Psoas muscle (tissue), 7 donors: ENCODE measurements at regions not wholly inside any gene's neighbourhood (a gene's known extent, or its start where the extent isn't known, plus 50 kb on each side); places are given as distances from the start of the nearest gene placed in this dataset.

ENCODE experiments used
- ATAC-seq, 4 donors: fragments of 200-7000 bp; cut with Tn5 transposase; one replicate each; pipeline ENCODE4 v1.9.1; 2020; ENCODE audit warnings: moderate library complexity in 3 of 4, mild to moderate bottlenecking in 2 of 4
- DNase-seq, 2 donors: peaks; one replicate each; pipeline ENCODE4 v3.0.0-alpha.2; 2020
- H3K27ac ChIP-seq: fragments of 200-600 bp; one replicate; pipeline ENCODE4 v1.8.0; 2022
- H3K27me3 ChIP-seq, 3 donors: fragments of 200-600 bp in 1 of 3; one replicate each; pipeline versions ENCODE4 v1.6.1 to v1.8.0; 2013 to 2022; ENCODE audit warnings: low read length in 2 of 3, mild to moderate bottlenecking in 2 of 3, moderate library complexity in 1 of 3; ENCODE audit not compliant: insufficient read depth in 3 of 3
- H3K36me3 ChIP-seq, 2 donors: fragments of 200-600 bp in 1 of 2; one replicate each; pipeline versions ENCODE4 v1.6.1 to v1.8.0; 2013 to 2022; ENCODE audit warnings: low read depth in 1 of 2, mild to moderate bottlenecking in 1 of 2, moderate library complexity in 1 of 2; ENCODE audit not compliant: insufficient read depth in 1 of 2
- H3K4me1 ChIP-seq: fragments of 200-600 bp; one replicate; pipeline ENCODE4 v1.8.0; 2022
- H3K4me3 ChIP-seq: fragments of 200-600 bp; one replicate; pipeline ENCODE4 v1.8.0; 2022; ENCODE audit warnings: mild to moderate bottlenecking
- H3K9me3 ChIP-seq: fragments of 200-600 bp; one replicate; pipeline ENCODE4 v1.8.0; 2022
- WGBS, 3 donors: extraction: QIAGEN DNeasy Blood & Tissue Kit; methylation state at CpG; one replicate each; pipeline versions ENCODE4 v1.1.6 to v1.1.7; 2013; 5-methylcytosine and 5-hydroxymethylcytosine counted together
- intact Hi-C, 2 donors: fragments of 100-400 bp; cut with DNase I; formaldehyde crosslinking; loops; one replicate each; pipeline versions ENCODE4 v1.11.0 to v1.14.2; 2022
- TF ChIP-seq, protein P1 (sequence below): fragments of 200-600 bp; IDR thresholded peaks from one replicate; pipeline ENCODE4 v1.8.0; 2022; ENCODE audit warnings: antibody characterized with exemption
- donor health status: healthy with polysubstance abuse.
- donor health status: DM: no; HTN: no; CAD: no; lungs with moderate emphysema.
- donor health status: Bipolar disorder and iron deficiency.
- donor health status: healthy.
- donor health status: DM: yes; HTN: yes; CAD: no.
- donor health status: DM: no; HTN: no; CAD: no.
- donor health status: DM: yes; HTN: yes; CAD: no.

GRCh38 chr9:7936163-7936562 is 136.6 kb upstream of the DMAC1 start:
- intact Hi-C loops = no loop called here
- no peak overlapping the region for H3K4me3 ChIP-seq
- no peaks in the 10 kb centered on the region for H3K9me3 ChIP-seq
- no peaks in the 10 kb centered on the region for H3K27me3 ChIP-seq
- H3K4me1 ChIP-seq = no peaks in the 10 kb centered on the region
- DNase-seq (no peak), ATAC-seq (no peak)
- H3K27ac ChIP-seq = no peak overlapping the region
- H3K36me3 ChIP-seq = no peaks in the 10 kb centered on the region
- TF ChIP-seq, protein P1, sequence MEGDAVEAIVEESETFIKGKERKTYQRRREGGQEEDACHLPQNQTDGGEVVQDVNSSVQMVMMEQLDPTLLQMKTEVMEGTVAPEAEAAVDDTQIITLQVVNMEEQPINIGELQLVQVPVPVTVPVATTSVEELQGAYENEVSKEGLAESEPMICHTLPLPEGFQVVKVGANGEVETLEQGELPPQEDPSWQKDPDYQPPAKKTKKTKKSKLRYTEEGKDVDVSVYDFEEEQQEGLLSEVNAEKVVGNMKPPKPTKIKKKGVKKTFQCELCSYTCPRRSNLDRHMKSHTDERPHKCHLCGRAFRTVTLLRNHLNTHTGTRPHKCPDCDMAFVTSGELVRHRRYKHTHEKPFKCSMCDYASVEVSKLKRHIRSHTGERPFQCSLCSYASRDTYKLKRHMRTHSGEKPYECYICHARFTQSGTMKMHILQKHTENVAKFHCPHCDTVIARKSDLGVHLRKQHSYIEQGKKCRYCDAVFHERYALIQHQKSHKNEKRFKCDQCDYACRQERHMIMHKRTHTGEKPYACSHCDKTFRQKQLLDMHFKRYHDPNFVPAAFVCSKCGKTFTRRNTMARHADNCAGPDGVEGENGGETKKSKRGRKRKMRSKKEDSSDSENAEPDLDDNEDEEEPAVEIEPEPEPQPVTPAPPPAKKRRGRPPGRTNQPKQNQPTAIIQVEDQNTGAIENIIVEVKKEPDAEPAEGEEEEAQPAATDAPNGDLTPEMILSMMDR = no peak
- 32 to 57% (median 34%) methylated on average over 4 of the region's 4 CpGs for WGBS, 3 donors

- TF ChIP-seq, protein P1 = no peak
- no peaks in the 10 kb centered on the region for H3K4me1 ChIP-seq
- no peak for DNase-seq
- no peaks in the 10 kb centered on the region for H3K27me3 ChIP-seq
- no peaks in the 10 kb centered on the region for H3K9me3 ChIP-seq
- intact Hi-C loops = no loop called here
- 49 to 60% (median 57%) methylated on average over 2 of the region's 2 CpGs for WGBS, 3 donors
- no peak overlapping the region for H3K4me3 ChIP-seq
- ATAC-seq = no peak
- H3K27ac ChIP-seq = no peak overlapping the region
- H3K36me3 ChIP-seq = no peaks in the 10 kb centered on the region
Measured at GRCh38 chr9:7935681-7936080, 136.1 kb upstream of the DMAC1 start.

- no peak overlapping the region for H3K4me3 ChIP-seq
- 65 to 74% (median 65%) methylated on average over 4 of the region's 4 CpGs for WGBS, 3 donors
- no peaks in the 10 kb centered on the region for H3K4me1 ChIP-seq
- no peaks in the 10 kb centered on the region for H3K9me3 ChIP-seq
- ATAC-seq = no peak
- intact Hi-C loops = no loop called here
- H3K27me3 ChIP-seq = no peaks in the 10 kb centered on the region
- TF ChIP-seq, protein P1 = no peak
- DNase-seq = no peak
- no peaks in the 10 kb centered on the region for H3K36me3 ChIP-seq
- H3K27ac ChIP-seq = no peak overlapping the region
Measured at GRCh38 chr9:7932767-7933166, 133.2 kb upstream of the DMAC1 start.

DNA sequence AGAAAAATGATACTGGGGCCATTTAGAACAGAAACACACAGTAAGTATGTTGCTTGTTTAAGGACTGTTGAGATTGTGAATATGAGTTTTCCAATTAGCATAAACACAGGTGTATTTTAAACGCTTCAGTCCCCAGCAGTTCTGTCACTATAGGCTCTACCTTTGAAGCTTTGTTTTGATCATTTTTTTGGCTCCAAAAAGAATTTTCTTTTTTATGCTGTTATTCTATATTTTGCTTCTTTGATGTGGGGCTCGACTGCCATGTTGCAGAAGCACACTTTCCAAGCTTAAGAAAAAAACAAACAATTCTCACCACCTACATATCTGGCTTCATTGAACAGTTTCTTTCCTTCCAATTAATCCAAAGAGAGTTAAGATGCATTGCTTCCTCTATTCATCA is 131.0 kb upstream of the DMAC1 start:
- ATAC-seq = no peak
- no peak overlapping the region for H3K4me3 ChIP-seq
- no peaks in the 10 kb centered on the region for H3K9me3 ChIP-seq
- TF ChIP-seq, protein P1 = no peak
- no peaks in the 10 kb centered on the region for H3K27me3 ChIP-seq
- H3K27ac ChIP-seq = no peak overlapping the region
- no peaks in the 10 kb centered on the region for H3K4me1 ChIP-seq
- 71 to 78% (median 76%) methylated on average over 2 of the region's 2 CpGs for WGBS, 3 donors
- intact Hi-C loops = no loop called here
- no peaks in the 10 kb centered on the region for H3K36me3 ChIP-seq
- no peak for DNase-seq

DNA sequence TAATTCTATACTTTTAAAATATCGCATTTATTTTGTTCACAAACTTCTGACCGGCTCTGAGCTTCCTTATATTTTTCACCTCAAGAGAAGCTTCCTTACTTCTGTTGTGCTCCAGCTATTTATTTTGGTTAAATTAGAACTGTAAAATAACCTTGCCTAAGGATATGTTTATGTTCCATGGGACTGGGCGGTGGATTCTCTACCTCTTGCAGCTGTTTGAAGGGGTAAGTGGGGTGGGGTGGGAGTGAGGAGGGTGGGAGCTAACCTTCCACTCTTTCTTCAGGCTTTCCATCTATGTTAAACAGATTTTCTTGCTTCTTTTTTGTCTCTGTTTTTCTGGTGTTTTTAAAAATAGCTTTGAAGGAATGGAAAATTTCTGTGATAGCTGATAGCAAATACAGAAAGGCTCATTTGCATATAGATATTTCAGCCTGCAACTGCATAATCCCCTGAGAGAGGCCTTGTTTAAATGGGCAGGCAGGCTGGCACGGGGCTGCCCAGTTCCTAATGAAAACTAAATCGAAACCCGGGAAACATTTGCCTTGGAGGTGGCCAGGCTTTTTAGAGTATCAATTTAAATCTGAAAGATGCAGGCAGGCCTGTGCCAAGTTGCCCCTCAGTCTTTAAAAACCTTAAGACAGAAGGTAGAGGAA is 122.1 kb upstream of the DMAC1 start:
- TF ChIP-seq, protein P1 = no peak
- intact Hi-C loops = no loop called here
- WGBS, 3 donors = 68 to 79% (median 74%) methylated on average over 6 of the region's 6 CpGs
- Histone ChIP-seq H3K4me1 (no peaks in the 10 kb centered on the region), H3K9me3 (no peaks in the 10 kb centered on the region), H3K36me3 (no peaks in the 10 kb centered on the region), H3K27ac (no peak overlapping the region), H3K27me3 (no peaks in the 10 kb centered on the region), H3K4me3 (no peak overlapping the region)
- ATAC-seq = no peak
- no peak for DNase-seq
